A549 (cell line): ENCODE measurements at regions not wholly inside any gene's neighbourhood (a gene's known extent, or its start where the extent isn't known, plus 50 kb on each side); places are given as distances from the start of the nearest gene placed in this dataset.

Experiments
- ATAC-seq, 2 experiments: fragments of 200-7000 bp in 1 of 2; fragments of >200 bp in 1 of 2; cut with Nextera tagmentation in 1 of 2; cut with Tn5 transposase in 1 of 2; 3 replicates each; pipeline versions ENCODE4 v1.8.0 to v1.9.1; 2018 to 2020; ENCODE audit warnings: mild to moderate bottlenecking in 1 of 2, moderate library complexity in 1 of 2
- CTCF ChIA-PET: fragments of 300-600 bp; sonication (Branson Sonifier 250); formaldehyde crosslinking; extraction: SDS; loops from one replicate; lab custom pipeline; 2021; ENCODE audit warnings: antibody characterized with exemption, inconsistent platforms; lab: Yijun Ruan, JAX
- POLR2A ChIA-PET: fragments of 350-600 bp; formaldehyde crosslinking; extraction: SDS; loops from one replicate; lab custom pipeline; 2021; ENCODE audit warnings: antibody characterized with exemption, inconsistent platforms; lab: Yijun Ruan, JAX
- DNase-seq, 2 experiments: peaks; one replicate each; pipeline versions ENCODE4 v3.0.0 to v3.0.0-alpha.2; 2011 to 2016; ENCODE audit warnings: low read depth in 1 of 2, low spot score in 1 of 2
- FAIRE-seq: peaks from 2 replicates; lab custom pipeline; 2011; peaks lifted over from hg19 to GRCh38; lab: Jason Lieb, UNC
- H3K27ac ChIP-seq, 2 experiments: fragments of >200 bp; sonication (Bioruptor Twin); formaldehyde crosslinking; 3 replicates each; pipeline ENCODE4 v1.5.1; 2016 to 2017
- H3K4me1 ChIP-seq: fragments of >200 bp; sonication (Bioruptor Twin); formaldehyde crosslinking; 3 replicates; pipeline ENCODE4 v1.6.1; 2016
- H3K4me2 ChIP-seq: fragments of >200 bp; sonication (Bioruptor Twin); formaldehyde crosslinking; 3 replicates; pipeline ENCODE4 v1.6.1; 2016
- H3K4me3 ChIP-seq: fragments of >200 bp; sonication (Bioruptor Twin); formaldehyde crosslinking; 3 replicates; pipeline ENCODE4 v1.5.1; 2016
- H3K9me3 ChIP-seq: fragments of >200 bp; sonication (Bioruptor Twin); formaldehyde crosslinking; 3 replicates; pipeline ENCODE4 v1.6.1; 2016
- BCL3 ChIP-seq: fragments of >200 bp; sonication (Bioruptor Twin); formaldehyde crosslinking; IDR thresholded peaks from 3 replicates; pipeline ENCODE4 v1.6.1; 2016
- CBX2 ChIP-seq: fragments of 200-600 bp; sonication (generic); IDR thresholded peaks from 2 replicates; pipeline ENCODE4 v1.6.1; 2016; ENCODE audit warnings: low read depth, mild to moderate bottlenecking, borderline replicate concordance
- CHD2 ChIP-seq: fragments of 150-350 bp; IDR thresholded peaks from 2 replicates; pipeline ENCODE4 v1.6.1; 2014; ENCODE audit warnings: low read length; ENCODE audit not compliant: partially characterized antibody
- CTCF ChIP-seq: fragments of >200 bp; sonication (Bioruptor Twin); formaldehyde crosslinking; IDR thresholded peaks from 3 replicates; pipeline ENCODE4 v1.5.1; 2016
- FOSB ChIP-seq: fragments of 250-450 bp; sonication (Bioruptor Pico); IDR thresholded peaks from 2 replicates; pipeline ENCODE4 v1.5.0; 2020; ENCODE audit warnings: mild to moderate bottlenecking, moderate library complexity
- FOXS1 ChIP-seq: fragments of 250-450 bp; sonication (Bioruptor Pico); IDR thresholded peaks from 2 replicates; pipeline ENCODE4 v1.5.0; 2020; ENCODE audit warnings: mild to moderate bottlenecking, moderate library complexity
- HOXB5 ChIP-seq: fragments of 250-450 bp; sonication (Bioruptor Pico); IDR thresholded peaks from 2 replicates; pipeline ENCODE4 v1.5.0; 2020; ENCODE audit warnings: mild to moderate bottlenecking, moderate library complexity
- KDM1A ChIP-seq: fragments of 200-600 bp; sonication (generic); IDR thresholded peaks from 2 replicates; pipeline ENCODE4 v1.6.1; 2016; ENCODE audit warnings: low read depth, mild to moderate bottlenecking
- MAZ ChIP-seq: fragments of 150-350 bp; IDR thresholded peaks from 2 replicates; pipeline ENCODE4 v1.6.1; 2014; ENCODE audit warnings: antibody characterized with exemption, low read depth, low read length, borderline replicate concordance
- NFE2L2 ChIP-seq: fragments of 150-350 bp; conservative IDR thresholded peaks from 2 replicates; pipeline ENCODE4 v1.6.1; 2014; ENCODE audit warnings: low read length
- POLR2A ChIP-seq: IDR thresholded peaks from 2 replicates; pipeline ENCODE4 v1.6.1; 2012; ENCODE audit warnings: mild to moderate bottlenecking, low read length
- POLR2AphosphoS2 ChIP-seq: conservative IDR thresholded peaks from 2 replicates; pipeline ENCODE4 v1.6.1; 2012; ENCODE audit warnings: low read length, improper control_type of control experiment, inconsistent platforms
- RCOR1 ChIP-seq: fragments of 150-350 bp; IDR thresholded peaks from 2 replicates; pipeline ENCODE4 v1.6.1; 2014; ENCODE audit warnings: antibody characterized with exemption, low read length, low read depth
- REST ChIP-seq: fragments of 200-600 bp; sonication (generic); IDR thresholded peaks from 2 replicates; pipeline ENCODE4 v1.6.1; 2016; ENCODE audit warnings: antibody characterized with exemption, mild to moderate bottlenecking, moderate library complexity
- RFX5 ChIP-seq: fragments of 450-650 bp; IDR thresholded peaks from 2 replicates; pipeline ENCODE4 v1.7.1; 2014; ENCODE audit warnings: antibody characterized with exemption, mild to moderate bottlenecking, moderate library complexity
- ZSCAN20 ChIP-seq: fragments of 250-450 bp; sonication (Bioruptor Pico); IDR thresholded peaks from 2 replicates; pipeline ENCODE4 v1.8.0; 2022; ENCODE audit warnings: mild to moderate bottlenecking, moderate library complexity
- WGBS: methylation state at CpG from one replicate; pipeline ENCODE4 v1.1.6; 2017; ENCODE audit errors: missing lambda C conversion rate; 5-methylcytosine and 5-hydroxymethylcytosine counted together
- TF ChIP-seq, protein P1 (sequence below): IDR thresholded peaks from 2 replicates; pipeline ENCODE4 v1.6.1; 2012
- TF ChIP-seq, protein P2 (sequence below): fragments of 150-350 bp; IDR thresholded peaks from 2 replicates; pipeline ENCODE4 v1.6.1; 2014; ENCODE audit warnings: low read depth, mild to moderate bottlenecking, low read length
- TF ChIP-seq, protein P3 (sequence below): IDR thresholded peaks from 2 replicates; pipeline ENCODE4 v1.6.1; 2012; ENCODE audit warnings: low read depth, borderline replicate concordance
- TF ChIP-seq, protein P4 (sequence below): IDR thresholded peaks from 2 replicates; pipeline ENCODE4 v1.6.1; 2012

GRCh38 chr3:35524856-35525255, 114.5 kb upstream of the ARPP21 start:
- no peak for ATAC-seq
- WGBS: 37% methylated on average over 2 of the region's 2 CpGs
- peak overlapping the region; percentile 34 for H3K4me2 ChIP-seq
- no peaks in the 10 kb centered on the region for H3K9me3 ChIP-seq
- TF ChIP-seq, protein P1, sequence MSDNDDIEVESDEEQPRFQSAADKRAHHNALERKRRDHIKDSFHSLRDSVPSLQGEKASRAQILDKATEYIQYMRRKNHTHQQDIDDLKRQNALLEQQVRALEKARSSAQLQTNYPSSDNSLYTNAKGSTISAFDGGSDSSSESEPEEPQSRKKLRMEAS: no peak
- TF ChIP-seq BCL3: no peak
- no peak for TF ChIP-seq KDM1A
- TF ChIP-seq FOXS1 (CRISPR knock-in tag): no peak
- TF ChIP-seq, protein P2, sequence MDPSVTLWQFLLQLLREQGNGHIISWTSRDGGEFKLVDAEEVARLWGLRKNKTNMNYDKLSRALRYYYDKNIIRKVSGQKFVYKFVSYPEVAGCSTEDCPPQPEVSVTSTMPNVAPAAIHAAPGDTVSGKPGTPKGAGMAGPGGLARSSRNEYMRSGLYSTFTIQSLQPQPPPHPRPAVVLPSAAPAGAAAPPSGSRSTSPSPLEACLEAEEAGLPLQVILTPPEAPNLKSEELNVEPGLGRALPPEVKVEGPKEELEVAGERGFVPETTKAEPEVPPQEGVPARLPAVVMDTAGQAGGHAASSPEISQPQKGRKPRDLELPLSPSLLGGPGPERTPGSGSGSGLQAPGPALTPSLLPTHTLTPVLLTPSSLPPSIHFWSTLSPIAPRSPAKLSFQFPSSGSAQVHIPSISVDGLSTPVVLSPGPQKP: no peak
- TF ChIP-seq HOXB5 (CRISPR knock-in tag): no peak
- no peak for TF ChIP-seq FOSB (CRISPR knock-in tag)
- TF ChIP-seq, protein P3, sequence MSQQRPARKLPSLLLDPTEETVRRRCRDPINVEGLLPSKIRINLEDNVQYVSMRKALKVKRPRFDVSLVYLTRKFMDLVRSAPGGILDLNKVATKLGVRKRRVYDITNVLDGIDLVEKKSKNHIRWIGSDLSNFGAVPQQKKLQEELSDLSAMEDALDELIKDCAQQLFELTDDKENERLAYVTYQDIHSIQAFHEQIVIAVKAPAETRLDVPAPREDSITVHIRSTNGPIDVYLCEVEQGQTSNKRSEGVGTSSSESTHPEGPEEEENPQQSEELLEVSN: no peak
- no peak for TF ChIP-seq CBX2
- TF ChIP-seq RCOR1: no peak
- TF ChIP-seq MAZ: no peak
- no peak for TF ChIP-seq NFE2L2
- no peak for TF ChIP-seq ZSCAN20 (CRISPR knock-in tag)
- TF ChIP-seq REST: no peak
- TF ChIP-seq CTCF: no peak
- TF ChIP-seq CHD2: no peak
- no peak for TF ChIP-seq RFX5
- TF ChIP-seq POLR2A: no peak
- TF ChIP-seq, protein P4, sequence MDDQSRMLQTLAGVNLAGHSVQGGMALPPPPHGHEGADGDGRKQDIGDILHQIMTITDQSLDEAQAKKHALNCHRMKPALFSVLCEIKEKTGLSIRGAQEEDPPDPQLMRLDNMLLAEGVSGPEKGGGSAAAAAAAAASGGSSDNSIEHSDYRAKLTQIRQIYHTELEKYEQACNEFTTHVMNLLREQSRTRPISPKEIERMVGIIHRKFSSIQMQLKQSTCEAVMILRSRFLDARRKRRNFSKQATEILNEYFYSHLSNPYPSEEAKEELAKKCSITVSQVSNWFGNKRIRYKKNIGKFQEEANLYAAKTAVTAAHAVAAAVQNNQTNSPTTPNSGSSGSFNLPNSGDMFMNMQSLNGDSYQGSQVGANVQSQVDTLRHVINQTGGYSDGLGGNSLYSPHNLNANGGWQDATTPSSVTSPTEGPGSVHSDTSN: no peak
- TF ChIP-seq POLR2AphosphoS2: no peak
- H3K4me3 ChIP-seq: no peak overlapping the region
- CTCF ChIA-PET: no interaction called here
- peaks cover 13% of the 10 kb centered on the region; the same call in 2 of the 3 replicates for H3K4me1 ChIP-seq
- peak in 1 of 2 experiments; percentile 4 for DNase-seq
- POLR2A ChIA-PET: no interaction called here
- no peak overlapping the region for H3K27ac ChIP-seq
- no peak for FAIRE-seq
